SHP77 (cell line): ENCODE measurements at regions not wholly inside any gene's neighbourhood (a gene's known extent, or its start where the extent isn't known, plus 50 kb on each side); places are given as distances from the start of the nearest gene placed in this dataset.

ENCODE experiments used
- DNase-seq, 2 experiments: peaks; one replicate each; lab custom pipeline; 2025; lab: John Stamatoyannopoulos, UW

- no peak for DNase-seq
Observed at GRCh38 chr1:219801156-219801820, 127.1 kb downstream of the SLC30A10 start.

GRCh38 chr1:219798283-219799030 is 129.9 kb downstream of the SLC30A10 start:
- DNase-seq, result no peak

GRCh38 chr1:219797683-219798082 is 130.7 kb downstream of the SLC30A10 start:
- DNase-seq, result no peak

- DNase-seq, result no peak
Observed at GRCh38 chr1:219797009-219797408, 131.3 kb downstream of the SLC30A10 start.

- DNase-seq, result no peak
Observed at GRCh38 chr1:219795363-219795917, 132.9 kb downstream of the SLC30A10 start.

GRCh38 chr1:219794085-219794743 is 134.1 kb downstream of the SLC30A10 start:
- no peak for DNase-seq

GRCh38 chr1:219792337-219793021 is 135.9 kb downstream of the SLC30A10 start:
- DNase-seq, result no peak

GRCh38 chr1:219791766-219792165 is 136.6 kb downstream of the SLC30A10 start:
- no peak for DNase-seq

- DNase-seq, result no peak
Observed at GRCh38 chr1:219790834-219791615, 137.3 kb downstream of the SLC30A10 start.

GRCh38 chr1:219788700-219789099 is 139.7 kb downstream of the SLC30A10 start:
- no peak for DNase-seq

- DNase-seq, result no peak
Observed at GRCh38 chr1:219788091-219788490, 140.3 kb downstream of the SLC30A10 start.

- no peak for DNase-seq
Observed at GRCh38 chr1:219784660-219785381, 143.5 kb downstream of the SLC30A10 start.

- no peak for DNase-seq
Observed at GRCh38 chr1:219783605-219784235, 144.6 kb downstream of the SLC30A10 start.

GRCh38 chr1:219782929-219783328 is 145.4 kb downstream of the SLC30A10 start:
- DNase-seq, result no peak

GRCh38 chr1:219782311-219782710 is 146.0 kb downstream of the SLC30A10 start:
- DNase-seq, result no peak

GRCh38 chr1:219781491-219781890 is 146.9 kb downstream of the SLC30A10 start:
- DNase-seq, result no peak

- DNase-seq, result no peak
Observed at GRCh38 chr1:219778793-219779369, 149.5 kb downstream of the SLC30A10 start.

GRCh38 chr1:219778110-219778509 is 150.2 kb downstream of the SLC30A10 start:
- DNase-seq, result no peak

- DNase-seq, result no peak
Observed at GRCh38 chr1:219774386-219774785, 154.0 kb downstream of the SLC30A10 start.

GRCh38 chr1:219773775-219774174 is 154.6 kb downstream of the SLC30A10 start:
- no peak for DNase-seq
